ENCODE measurements at regions not wholly inside any gene's neighbourhood (a gene's known extent, or its start where the extent isn't known, plus 50 kb on each side); places are given as distances from the start of the nearest gene placed in this dataset.
A peak's percentile ranks its signal among the peaks of the same experiment; 100 is the strongest.

DNA sequence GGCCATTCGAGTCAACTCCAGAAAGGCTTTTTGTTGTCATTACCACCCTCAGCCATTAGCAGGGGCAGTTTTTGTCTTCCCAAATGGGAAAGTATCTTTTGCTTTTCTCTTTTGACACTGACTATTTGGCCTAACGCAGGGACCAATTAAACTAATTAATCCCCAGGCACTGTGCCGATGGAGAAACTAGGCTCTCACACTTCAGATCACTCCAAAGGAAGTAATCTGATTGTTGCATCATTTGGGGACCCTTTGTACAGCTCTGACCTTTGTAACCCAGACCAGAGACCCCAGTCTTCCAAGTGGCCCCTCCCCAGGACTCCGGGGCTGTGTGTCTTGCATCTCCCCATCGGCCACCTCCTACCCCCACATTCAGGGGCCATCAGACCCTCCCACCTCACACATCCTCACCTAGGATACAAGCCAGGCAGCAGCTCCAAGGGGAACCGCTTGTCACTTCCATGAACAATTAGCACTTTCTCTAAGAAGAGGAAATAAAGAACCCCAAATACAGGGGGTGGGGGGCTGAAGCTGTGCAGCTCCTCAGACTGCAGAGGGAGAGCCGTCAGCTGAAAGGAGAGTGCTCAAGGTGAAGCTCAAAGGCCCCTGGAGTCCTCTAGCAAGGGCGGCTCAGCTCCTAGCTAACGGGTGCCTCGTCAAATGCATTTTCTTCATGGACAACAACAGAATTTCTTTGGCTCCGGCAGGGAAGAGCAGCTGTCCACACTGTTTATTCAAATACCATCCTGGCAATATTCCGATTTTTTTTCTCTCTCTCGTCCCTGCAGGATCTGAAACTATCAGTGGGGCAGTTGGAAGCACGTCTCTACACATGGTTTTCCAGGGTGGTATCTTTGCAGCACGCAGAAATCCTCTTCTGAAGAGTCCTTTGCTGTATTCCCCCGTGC is 64.3 kb upstream of the DIO3 start:
- no peak for FAIRE-seq

DNA sequence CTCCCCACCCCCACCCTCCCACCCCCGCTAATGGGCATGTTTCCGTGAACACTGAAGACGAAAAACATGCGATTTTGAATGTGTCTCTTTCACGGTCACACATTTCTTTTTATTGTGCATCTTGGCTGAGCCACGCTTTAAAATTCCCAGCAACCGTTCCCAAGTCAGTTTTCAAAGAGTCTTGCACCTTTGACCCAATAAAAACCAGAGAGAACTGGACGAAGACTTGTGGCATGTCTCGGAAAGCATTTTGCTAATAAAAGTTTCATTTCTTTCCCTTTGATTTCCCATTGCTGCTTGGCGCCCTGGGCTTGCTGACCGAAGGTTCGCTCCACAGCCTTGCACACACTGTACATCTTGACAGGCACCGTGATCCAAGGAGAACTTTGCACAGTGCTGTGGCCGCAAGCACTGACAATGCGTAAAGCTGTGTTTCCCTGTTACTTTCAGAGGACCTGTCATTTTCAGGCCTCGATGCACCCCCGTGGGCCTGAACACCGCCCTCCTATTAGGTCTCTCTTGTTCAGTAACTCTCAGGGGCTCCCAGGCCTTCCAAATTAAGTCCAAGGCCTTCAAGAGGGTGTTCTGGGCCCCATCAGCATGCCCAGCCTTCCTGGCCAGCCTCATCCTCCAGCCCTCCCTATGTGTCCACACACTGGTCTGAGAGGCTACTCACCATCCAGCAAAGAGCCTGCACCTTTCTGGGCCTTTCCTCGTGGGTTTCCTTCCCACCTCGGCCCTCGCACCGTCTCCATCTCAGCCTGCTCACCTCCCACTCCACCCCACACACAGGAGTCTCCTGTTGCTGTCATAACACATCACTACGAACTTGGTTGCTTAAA is 63.4 kb upstream of the DIO3 start:
- peak; percentile 33 for FAIRE-seq

DNA sequence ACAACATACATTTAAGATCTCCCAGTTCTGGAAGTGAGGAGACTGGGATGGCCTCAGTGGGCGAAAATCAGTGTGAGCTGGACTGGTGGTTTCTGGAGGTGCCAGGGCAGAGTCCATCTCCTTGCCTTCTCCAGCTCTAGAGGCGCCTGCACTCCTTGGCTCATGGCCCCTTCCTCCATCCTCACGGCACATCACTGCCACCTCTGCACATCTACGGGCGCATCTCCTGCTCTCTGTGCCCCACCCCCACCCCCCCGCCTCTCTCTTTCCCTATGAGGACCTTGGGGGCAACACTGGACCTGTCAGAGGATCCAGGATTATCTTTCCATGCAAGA is 62.8 kb upstream of the DIO3 start:
- FAIRE-seq, result no peak

DNA sequence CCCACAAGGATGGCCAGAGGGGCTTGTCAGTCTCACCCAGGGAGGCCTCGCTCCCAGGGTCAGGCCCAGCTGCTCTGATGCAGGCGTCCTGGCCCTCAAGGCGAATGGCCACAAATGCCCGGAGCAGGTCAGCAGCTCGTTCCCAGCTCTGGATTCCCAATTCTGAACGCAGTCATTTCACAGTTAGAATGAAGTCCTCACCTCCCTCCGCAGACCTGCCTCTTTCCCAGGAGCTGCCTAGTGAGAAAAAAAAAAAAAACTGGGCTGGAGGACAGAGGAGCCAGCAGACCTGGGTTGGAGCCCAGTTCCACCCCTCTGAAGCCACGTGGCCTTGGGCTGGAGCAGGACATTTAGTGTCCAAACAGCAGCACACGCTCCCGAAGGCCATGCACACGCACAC is 62.2 kb upstream of the DIO3 start:
- no peak for FAIRE-seq

DNA sequence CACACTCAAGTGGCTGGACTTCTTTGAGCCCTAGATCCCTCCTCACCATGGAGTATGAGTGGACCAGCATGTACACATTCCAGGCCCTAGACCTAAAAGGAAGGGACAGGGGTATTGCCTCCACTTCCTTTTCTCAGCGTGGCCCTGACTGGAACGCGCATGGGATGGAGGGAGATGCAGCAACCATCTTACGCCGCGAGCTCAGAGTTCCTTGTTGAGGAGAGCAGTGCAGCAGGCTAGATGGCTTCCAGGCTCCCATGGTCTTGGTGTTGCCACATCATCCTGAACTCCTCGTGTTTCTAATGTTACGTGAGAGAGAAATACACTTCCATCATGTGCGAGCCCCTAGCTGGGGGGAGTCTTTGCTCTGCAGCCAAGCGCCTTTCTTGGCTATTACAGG is 61.8 kb upstream of the DIO3 start:
- FAIRE-seq, result no peak

DNA sequence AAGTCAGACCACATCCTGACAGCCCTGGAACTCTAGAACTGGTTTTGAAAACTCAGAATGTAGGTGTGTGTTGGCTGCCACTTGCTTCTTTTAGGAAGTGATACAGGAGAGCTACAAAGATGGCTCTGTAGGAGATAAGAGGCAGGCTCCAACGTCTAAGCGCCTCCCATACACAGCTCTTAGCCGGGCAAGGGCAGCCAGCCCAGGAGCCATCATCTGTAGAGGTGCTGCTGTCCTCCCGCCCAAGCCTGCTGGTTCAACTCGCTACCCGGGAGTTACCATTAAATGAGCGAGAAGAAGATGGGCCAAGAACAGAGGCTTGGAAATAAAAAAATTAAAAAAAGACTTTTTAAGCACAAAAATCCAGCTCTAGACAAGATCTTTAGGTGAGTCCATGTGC is 61.2 kb upstream of the DIO3 start:
- no peak for FAIRE-seq

DNA sequence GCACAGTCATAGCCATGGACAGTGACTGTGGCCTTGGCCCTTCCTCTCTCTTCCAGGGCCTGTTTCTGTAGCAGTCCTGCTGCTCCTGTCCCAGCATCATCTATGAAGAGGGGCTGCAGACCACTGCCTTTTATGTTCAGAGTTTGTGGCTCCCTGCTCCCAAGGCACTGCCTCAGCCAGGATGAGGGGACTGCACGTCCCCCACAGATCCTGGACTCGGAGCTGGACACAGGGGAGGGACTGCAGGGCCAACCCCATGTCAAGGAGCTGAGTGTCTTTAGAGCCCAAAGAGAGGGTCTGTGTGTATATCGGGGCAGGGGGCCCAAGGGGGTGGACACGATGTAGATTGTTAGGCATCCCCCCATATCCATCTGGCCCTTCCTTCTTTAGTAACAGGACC is 60.6 kb upstream of the DIO3 start:
- FAIRE-seq, result no peak

DNA sequence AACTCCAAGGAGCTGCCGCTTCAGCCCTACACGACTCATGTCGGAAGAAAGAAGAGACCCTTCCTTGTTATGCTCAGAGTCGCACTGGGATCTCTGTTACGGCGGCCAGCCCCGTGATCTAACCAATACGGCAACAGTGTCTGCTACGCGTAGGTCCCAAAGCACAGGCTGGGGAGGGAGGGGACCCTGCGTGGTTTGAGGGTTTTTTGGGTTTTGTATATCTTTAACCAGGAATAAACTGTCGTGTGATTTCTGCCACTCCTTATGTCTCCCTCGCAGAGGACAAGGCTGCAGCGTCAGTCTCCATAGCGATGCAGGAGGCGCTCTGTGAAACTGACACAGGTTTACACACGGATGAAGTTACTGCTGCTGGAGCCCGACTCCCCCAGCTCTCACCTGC is 60.0 kb upstream of the DIO3 start:
- no peak for FAIRE-seq

DNA sequence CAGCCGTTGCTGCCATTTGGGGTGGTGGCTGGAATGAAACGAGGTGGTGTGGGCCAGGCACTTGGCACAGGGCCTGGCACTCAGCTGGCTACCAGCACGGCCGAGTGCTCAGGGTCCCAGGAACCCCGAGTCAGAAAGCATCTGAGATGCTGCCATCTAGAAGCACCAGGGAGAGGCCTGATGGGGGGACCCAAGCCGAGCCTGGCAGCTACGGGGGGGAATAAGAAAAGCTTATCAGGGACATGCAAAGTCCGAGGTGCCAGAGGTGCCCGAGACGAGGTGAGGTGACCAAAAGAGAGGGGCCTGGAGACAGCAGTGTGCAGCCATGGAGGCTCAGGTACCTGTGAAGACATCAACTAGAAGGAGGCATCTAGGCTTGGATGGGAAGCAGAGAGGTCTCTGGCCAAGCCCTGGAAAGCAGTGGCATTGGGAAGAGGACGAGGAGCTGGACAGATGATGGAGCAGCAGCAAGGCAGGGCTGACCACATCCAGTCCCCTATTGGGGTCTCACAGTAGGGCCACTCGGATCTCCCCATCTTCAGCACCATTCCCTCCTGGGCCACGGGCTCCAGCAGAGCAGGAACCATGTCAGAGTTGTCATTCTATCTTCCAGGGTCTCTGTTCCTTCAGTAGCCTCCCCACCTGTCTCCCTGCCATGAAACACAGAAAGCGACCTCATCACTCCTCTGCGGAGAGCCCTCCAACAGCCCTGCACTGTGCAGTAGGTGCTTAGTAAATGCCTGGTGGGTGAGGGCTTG is 59.3 kb upstream of the DIO3 start:
- no peak for FAIRE-seq

DNA sequence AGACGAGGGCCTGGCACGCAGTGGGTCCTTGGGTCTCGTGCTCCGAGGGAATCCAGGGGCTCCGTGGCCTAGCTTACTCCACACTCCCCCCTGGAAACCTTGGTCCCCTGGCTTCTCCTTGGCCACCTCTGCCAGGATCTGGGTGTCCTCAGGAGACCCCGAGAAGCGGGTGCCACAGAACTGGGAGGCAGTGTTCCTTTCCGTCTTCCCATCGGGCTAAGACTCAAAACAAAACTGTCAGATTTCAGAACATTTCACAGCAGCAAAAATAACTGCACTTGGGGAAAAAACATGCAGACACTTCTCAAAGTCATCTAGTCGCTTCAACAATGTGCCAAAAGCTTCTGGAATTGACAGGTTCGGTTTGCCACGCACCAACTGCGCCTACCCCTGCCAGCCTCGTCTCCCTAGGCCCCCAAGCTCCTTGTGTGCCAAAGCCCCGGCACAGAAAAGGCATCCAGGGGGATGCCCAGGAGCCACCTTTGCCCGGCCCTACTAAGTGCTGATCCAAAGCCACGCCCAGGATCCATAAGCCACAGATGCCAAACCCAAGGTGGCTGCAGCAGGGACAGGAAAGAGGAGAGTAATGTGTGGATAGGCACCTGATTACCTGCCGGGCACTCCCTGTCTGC is 58.4 kb upstream of the DIO3 start:
- FAIRE-seq, result no peak

DNA sequence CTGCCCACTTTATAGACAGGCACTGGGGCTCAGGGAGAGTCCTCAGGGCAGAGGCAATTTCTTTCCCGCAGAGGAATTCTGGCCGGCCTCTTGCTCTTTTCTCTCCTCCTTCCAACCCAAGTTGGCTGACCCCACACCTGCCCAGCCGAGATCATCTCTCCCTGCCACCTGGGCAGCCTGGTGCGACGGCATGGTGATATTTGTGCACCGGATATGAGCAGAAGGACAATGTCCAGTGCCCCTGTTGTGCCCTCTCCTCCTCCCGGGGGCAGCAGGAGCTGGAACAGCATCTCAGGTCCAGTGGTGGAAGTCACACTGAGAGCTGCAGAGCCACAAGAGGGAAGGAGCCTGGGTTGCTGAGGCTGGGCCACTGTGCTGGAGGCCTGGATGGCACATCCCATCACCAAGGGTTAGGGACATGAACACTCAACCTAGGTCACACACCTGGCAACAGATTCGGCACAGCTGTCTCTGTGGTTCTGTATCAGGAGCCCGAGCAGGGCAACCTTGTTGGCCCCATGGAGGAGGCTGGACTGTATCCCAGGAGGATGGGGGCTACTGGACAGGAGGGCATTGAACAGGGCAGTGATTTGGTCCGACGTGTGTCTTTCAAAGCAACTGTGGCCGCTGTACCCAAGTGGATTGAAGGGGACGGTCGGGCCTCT is 57.7 kb upstream of the DIO3 start:
- FAIRE-seq, result no peak

DNA sequence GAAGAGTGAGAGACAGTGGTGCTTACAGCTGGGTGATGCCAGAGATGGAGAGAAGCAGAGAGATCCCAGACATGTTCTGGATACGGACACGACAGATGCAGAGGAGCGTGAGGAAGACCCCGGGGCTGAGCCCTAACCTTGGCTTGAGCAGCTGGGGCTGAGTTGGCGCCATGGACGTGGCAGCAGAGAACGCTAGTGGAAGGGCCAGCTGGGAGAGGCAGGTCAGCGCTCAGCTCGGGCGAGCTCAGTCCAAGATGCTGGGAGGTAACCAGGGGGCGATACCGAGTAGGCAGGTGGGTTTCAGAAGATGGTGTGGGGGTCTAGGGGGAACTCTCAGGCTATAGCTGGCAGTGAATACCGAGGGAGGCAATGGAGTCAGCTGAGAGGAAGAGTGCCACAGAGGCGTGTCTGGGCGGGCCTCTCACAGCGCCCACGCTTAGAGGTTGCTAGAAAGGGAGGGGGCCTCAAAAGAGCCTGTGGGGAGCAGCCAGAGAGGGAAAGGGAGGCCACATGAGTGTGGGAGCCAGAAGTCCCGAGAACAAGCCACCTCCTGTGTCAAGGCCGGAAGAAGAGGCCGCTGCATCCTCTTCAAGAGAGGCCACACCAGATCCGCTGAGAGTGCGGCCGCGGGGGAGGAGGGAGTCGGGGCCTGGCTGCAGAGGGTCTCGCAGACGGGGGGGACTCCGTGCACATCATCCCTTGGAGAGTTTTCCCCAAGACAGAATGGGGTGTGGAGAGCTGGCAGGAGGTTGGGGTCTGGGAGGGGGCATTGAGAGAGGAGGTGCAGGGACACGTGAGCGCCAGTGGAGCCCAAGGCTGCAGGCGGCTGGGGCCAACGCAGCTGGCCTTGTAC is 57.0 kb upstream of the DIO3 start:
- no peak for FAIRE-seq

DNA sequence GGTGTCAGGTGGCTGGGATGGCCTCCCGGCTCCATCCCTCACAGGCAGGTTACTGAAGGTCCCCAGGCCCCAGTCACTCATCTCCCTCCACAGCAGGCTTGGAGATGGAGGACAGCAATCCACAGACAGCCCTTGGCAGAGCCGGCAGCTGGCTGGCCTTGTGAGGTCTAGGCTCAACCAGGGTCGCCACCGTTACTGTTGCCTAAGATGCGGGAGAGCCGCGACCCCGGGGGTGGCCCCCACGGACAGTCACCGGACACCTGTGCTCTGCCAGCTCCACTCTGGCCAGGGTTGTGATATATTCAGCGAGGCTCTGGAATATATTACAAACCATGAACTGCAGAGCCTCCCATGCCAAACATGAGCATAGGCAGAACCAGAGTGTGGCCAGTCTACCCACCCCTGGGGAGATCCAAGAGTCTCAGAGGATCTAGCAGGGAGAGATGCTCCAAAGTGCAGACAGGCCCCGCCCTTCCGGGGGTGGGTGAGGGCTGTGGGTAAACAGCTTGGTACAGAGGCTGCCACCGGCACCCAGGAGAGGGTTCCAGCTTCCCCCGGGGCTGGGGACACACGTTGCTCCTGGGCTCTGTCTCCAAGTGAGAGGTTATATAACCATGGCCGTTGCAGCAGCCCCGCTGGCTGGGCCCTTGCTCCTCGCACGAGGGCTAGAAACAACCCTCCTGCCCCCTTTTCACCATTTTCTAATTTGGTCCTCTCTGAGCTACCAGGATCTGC is 55.9 kb upstream of the DIO3 start:
- no peak for FAIRE-seq

DNA sequence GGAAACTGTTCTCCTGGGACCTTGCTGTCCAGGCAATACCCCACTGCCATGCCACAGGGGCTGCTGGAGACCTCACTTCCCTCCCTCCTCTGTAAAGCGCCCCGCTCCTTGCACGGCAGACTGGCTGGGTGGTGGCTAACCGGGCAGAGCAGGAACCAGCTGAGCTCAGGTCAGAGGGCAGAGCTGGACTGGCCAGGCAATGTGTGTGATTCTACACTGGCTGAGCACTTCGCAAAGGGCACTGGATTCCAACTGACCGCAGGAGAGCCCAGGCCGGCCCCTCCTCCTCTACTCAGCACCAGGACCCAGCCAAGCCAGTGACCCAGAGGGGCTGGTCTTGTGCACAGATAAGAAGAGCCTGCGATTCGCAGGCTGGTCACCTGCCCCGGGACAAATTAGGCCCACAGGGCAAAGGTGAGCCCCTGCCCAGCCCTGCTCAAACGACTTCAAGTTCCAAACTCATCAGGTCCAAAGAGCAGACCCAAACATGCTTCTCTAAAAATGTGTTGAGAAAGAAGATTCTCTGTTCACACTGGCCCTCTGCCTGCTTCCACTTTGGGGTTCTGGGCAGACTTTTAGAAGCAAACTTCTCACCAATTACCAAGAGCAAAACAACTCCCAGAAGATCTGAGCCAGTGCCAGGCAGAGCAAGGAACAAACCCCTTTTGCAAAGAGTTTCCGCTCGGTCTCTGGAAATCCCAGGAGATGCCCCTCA is 54.9 kb upstream of the DIO3 start:
- FAIRE-seq, result no peak

DNA sequence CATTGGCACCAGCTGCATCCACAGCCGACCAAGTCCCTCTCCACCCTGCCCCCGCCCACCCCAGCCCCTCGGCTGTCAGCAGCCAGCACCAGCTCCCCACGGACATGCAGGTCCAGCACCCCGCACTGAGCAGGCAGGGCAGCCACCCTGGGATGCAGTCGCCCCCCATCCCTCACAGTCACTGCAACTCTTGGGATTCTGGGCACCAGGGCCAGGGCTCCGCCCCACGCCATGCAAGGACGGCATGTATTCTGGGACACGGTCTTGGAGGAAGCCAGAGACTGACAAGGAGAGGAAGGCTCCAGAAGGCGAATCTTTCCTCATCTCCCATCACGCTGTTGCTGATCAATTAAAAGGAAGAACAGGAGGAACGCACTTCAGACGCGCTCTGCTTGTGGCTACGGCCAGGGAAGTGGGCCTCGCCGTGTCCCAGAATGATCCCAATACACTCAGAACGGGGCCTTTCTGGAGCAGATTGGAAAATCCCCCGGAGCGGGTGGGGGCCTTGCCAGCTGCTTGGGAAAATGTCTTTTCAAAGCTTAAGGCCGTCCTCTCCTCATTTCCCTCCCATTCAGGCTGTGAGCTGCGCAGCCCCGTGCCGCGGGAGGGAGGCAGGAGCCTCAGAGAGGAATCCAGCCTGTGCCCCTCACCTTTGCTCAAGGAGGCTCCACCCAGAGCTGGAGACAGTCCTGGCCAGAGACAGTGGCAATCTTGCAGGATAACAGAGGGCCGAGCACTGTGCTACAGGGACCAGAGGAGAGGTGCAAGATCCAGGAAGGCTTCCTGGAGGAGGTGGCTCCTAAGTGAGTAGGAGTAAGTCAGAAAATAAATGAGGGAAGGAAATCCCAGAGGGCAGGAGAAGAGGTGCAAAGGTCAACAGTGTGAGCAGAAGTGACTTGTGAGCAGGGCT is 54.1 kb upstream of the DIO3 start:
- FAIRE-seq, result no peak

DNA sequence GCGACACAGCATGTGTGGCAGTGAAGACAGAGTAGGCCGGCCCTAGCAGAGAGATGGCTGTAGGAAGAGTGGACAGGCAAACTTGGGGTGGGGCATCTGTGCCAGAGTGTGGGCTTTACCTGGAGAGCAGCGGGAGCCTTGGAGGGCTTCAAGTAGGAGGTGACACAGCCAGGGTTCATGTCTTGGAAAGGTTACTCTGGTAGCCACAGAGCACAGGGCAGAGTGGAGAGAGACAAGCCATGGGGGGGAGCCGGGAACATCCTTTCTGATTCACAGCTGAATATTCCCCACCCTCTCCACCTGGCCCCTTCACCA is 53.5 kb upstream of the DIO3 start:
- FAIRE-seq, result no peak

DNA sequence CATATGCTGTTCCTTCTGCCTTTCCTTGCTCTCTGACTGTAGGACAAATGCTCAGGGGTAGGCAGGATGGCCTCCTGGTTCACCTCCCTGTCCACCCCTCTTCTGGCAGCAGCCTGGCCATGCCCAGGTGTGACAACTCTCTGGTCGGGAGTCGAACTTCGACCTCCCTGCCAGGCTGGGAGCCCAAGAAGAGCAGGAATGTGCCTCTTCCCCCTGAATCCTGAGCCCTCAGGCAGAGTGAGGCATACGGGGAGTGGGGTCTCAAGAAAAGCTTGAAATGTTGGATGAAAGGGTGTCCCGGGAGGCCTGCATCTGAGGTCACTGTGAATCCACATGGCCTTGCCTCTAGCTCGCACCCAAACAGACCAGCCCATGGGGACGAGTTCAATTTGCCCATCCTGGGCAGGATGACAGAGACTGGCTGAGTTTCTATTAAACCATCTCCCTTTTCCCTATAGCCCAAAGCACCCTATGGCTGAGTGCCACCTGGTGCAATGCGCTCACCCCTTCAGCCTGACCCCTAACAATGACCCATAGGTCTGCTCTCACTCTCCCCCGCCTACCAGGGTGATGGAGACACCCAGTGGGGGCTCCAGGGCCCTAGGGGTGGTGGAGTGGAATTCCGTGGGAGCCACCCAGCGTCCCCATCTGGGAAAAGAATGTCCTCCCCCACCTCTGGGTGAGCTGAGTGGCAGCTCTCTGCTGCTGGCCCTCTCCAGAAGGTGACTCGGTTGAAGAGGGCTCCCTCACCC is 52.9 kb upstream of the DIO3 start:
- no peak for FAIRE-seq
